ENCODE measurements at regions not wholly inside any gene's neighbourhood (a gene's known extent, or its start where the extent isn't known, plus 50 kb on each side); places are given as distances from the start of the nearest gene placed in this dataset.

- no peak for TF ChIP-seq ZNF660 (CRISPR knock-in tag; IDR thresholded peaks at IDR 0.05; ENCODE audit: borderline replicate concordance, low read depth)
- TF ChIP-seq, protein P1, sequence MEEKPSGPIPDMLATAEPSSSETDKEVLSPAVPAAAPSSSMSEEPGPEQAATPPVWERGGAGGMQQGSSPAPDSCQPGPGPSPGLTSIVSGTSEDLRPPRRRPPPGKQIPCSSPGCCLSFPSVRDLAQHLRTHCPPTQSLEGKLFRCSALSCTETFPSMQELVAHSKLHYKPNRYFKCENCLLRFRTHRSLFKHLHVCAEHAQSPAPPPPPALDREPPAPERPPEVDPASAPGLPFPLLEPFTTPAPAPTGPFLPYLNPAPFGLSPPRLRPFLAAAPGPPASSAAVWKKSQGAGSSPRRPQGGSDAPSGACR (CRISPR knock-in tag; IDR thresholded peaks at IDR 0.05) = no peak
- TF ChIP-seq NR1H2 (CRISPR knock-in tag; IDR thresholded peaks at IDR 0.05; ENCODE audit: borderline replicate concordance, low read depth) = no peak
- no peak for TF ChIP-seq KDM5A (IDR thresholded peaks at IDR 0.05; ENCODE audit: borderline replicate concordance, low read length)
Observed at GRCh38 chr6:114450631-114451030, 107.8 kb upstream of the HS3ST5 start.

All from HepG2 (cell line).